ENCODE measurements at regions not wholly inside any gene's neighbourhood (a gene's known extent, or its start where the extent isn't known, plus 50 kb on each side); places are given as distances from the start of the nearest gene placed in this dataset.

GRCh38 chr2:83730223-83730622 lies 728.9 kb downstream of the SUCLG1 start:
- Histone ChIP-seq H4K20me1 (replicated peaks; ENCODE audit: control insufficient read depth, insufficient read depth, low read length) (no peaks in the 10 kb centered on the region), H3K9me3 (replicated peaks; ENCODE audit: control insufficient read depth, insufficient read depth, low read depth, low read length) (no peaks in the 10 kb centered on the region), H3K4me2 (ENCODE audit: insufficient read depth, low read length) (no peak overlapping the region), H3K4me3 (no peak overlapping the region), H3K79me2 (ENCODE audit: control insufficient read depth, insufficient read depth, low read length) (no peaks in the 10 kb centered on the region), H3K27ac (ENCODE audit: extremely low read depth, low read depth, low read length) (no peak overlapping the region), H3K36me3 (ENCODE audit: control insufficient read depth, insufficient read depth, low read length) (no peaks in the 10 kb centered on the region), H3K4me1 (replicated peaks in 1 of 2; ENCODE audit: control insufficient read depth in 2 of 2, insufficient read depth in 2 of 2, low read length in 2 of 2) (no peaks in the 10 kb centered on the region), H3K9ac (ENCODE audit: insufficient read depth in 1 of 2, low read depth in 2 of 2, low read length in 2 of 2) (no peak overlapping the region), H2AFZ (ENCODE audit: low read depth, low read length) (no peak overlapping the region), H3K9me1 (ENCODE audit: control insufficient read depth, insufficient read depth, low read length) (no peaks in the 10 kb centered on the region), H3K27me3 (ENCODE audit: control insufficient read depth in 2 of 2, insufficient read depth in 2 of 2, low read length in 2 of 2) (no peaks in the 10 kb centered on the region)
- no peak for ATAC-seq
- no peak for FAIRE-seq
- in situ Hi-C loops (cut with MboI) (no loop called here), intact Hi-C loops (cut with micrococcal nuclease) (no loop called here)
- ChIA-PET POLR2A (no interaction called here), CTCF (ENCODE audit: low intra/inter-chr PET ratio) (no interaction called here)
- WGBS (ENCODE audit: insufficient coverage, low coverage, missing lambda C conversion rate): 7% methylated on average over 3 of the region's 3 CpGs
- no peak for DNase-seq (ENCODE audit: extremely low read depth in 1 of 4, low spot score in 3 of 4)
- BruUV-seq (replicated peaks): no TSS peak
- TF ChIP-seq LCOR (CRISPR knock-in tag; IDR thresholded peaks at IDR 0.05) (no peak), ELK3 (CRISPR knock-in tag; IDR thresholded peaks at IDR 0.05) (no peak), ASH1L (IDR thresholded peaks at IDR 0.05; ENCODE audit: borderline replicate concordance, low read depth, partially characterized antibody) (no peak), SREBF1 (IDR thresholded peaks at IDR 0.05; ENCODE audit: borderline replicate concordance, low read depth, low read length) (no peak), YBX1 (IDR thresholded peaks at IDR 0.05) (no peak), BRF2 (IDR thresholded peaks at IDR 0.05; ENCODE audit: borderline replicate concordance, insufficient read depth, insufficient read length) (no peak), HMG20A (CRISPR knock-in tag; conservative IDR thresholded peaks at IDR 0.05) (no peak), ZNF324 (CRISPR knock-in tag; IDR thresholded peaks at IDR 0.05) (no peak), ZNF134 (CRISPR knock-in tag; conservative IDR thresholded peaks at IDR 0.05) (no peak), ZNF175 (CRISPR knock-in tag; IDR thresholded peaks at IDR 0.05; ENCODE audit: low read depth) (no peak), MAZ (CRISPR knock-in tag; conservative IDR thresholded peaks at IDR 0.05 in 1 of 2, IDR thresholded peaks at IDR 0.05 in 1 of 2) (no peak)
